GM21360 (cell line): ENCODE measurements at regions not wholly inside any gene's neighbourhood (a gene's known extent, or its start where the extent isn't known, plus 50 kb on each side); places are given as distances from the start of the nearest gene placed in this dataset.

ENCODE experiments used
- ATAC-seq: cut with Tn5 transposase; IDR thresholded peaks from one replicate; pipeline ENCODE4 v1.9.1; 2021; ENCODE audit warnings: mild to moderate bottlenecking, moderate library complexity; ENCODE audit not compliant: unreplicated experiment

DNA sequence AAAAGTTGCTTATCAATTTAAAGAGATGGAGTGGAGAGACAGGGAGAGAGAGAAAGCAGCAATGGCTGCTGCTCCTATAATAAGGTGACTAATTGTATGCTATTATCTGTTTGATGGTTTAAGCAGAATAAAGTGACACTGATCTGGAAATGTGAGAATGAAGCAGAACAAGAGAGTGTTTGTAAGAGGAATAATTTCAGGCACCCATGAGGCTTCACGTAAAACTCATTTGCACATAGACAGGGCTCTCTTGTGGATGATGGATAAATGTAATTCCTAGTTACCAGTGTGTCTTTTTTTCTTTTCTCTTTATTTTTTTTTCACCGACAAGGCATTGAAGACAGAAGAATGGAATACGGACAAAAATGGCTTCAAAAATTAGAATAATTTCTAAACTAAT is 228.8 kb upstream of the TYRP1 start:
- no peak for ATAC-seq

DNA sequence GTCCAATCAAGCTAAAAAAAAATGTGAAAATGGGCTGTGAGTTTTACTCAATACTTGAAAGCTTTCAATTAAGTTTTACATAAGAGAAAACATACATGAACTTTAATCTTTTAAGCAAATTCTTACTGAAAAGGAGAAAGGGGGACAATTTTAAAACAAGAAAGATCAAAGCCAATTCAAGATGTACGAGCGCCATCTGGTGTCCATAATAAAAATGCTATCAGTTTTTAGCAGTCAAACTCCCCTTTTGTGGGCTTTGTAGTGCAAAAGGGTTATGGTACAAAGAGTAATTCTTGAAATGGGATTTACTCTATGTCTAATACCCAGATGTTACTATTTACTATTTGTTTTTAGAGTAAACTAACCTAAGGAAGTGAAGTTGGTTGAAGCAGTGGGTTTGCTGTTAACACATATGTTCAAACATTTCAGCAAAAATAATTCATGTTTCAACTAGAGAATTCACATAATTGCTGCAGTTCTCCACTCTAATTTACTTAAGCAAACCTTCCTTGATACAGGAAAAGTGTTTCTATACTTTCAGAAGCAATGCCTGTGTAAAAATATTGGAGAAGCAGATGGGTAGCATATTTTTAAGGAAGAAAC is 228.2 kb upstream of the TYRP1 start:
- no peak for ATAC-seq

DNA sequence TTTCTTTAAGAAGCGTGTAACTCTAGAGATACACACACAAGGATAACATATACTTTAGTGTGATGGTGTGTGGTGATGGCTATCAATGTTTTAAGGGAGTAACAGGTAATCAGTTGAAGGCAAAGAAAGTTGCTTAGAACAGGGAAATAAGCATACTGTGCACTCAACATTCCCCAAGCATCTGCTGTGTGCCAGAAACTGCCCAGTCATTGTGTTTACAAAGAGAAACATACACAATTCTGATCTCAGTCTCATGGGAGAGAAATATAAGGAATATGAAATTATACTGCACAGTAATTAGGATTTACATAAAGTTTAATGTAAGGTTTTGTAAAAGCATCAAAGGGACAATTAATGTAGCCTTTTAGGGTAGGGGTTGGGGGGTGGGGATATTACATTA is 224.1 kb upstream of the TYRP1 start:
- no peak for ATAC-seq

DNA sequence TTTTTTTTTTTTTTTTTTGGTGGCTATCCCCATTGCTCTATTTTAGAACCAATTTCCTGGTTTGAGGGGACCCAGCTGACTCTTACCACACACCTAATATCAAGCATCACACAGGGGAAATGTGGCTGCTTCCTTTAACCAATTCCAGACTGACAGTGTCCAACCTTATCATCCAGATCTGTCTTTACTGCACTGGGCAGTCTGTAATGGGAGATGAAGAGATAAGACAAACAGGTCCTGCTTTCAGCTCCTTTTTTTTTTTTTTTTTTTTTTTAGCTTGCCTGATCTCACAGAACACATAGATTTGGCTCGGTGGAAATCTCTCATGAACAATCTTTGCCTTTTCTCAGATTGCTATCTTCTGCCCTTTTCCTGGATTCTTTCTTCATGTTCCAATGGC is 198.8 kb upstream of the TYRP1 start:
- ATAC-seq, result no peak

DNA sequence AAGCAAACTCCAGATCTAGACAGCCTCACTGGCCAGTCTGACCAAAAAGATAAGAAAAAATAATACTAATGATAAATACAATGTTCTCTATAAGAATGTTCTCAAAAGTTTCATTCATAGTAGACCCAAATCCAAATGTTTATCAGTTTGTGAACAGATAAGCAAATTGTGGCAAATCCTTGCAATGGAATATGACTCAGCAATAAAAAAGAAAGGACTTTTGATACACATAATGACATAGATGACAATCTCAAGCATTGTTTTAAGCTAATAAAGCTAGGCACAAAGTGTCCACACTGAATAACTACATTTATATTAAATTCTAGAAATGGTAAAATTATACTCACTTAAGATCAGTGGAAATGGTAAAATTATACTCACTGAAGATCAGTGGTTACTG is 195.4 kb upstream of the TYRP1 start:
- ATAC-seq, result no peak

DNA sequence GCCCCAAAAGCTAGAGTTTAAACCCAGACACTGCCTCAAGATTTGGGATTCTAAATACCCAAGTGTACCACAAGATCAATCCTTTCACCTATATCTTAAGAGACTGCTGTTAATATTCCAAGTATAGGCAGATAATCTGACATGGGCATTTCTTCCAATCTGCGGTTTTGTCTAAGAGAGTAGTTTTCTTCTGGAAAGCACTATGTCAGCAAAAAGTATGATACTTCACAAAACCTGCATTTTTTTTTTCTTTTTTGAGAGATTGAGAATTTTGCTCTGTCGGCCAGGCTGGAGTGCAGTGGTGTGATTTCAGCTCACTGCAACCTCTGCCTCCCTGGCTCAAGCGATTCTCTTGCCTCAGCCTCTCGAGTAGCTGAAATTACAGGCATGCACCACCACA is 190.7 kb upstream of the TYRP1 start:
- no peak for ATAC-seq

DNA sequence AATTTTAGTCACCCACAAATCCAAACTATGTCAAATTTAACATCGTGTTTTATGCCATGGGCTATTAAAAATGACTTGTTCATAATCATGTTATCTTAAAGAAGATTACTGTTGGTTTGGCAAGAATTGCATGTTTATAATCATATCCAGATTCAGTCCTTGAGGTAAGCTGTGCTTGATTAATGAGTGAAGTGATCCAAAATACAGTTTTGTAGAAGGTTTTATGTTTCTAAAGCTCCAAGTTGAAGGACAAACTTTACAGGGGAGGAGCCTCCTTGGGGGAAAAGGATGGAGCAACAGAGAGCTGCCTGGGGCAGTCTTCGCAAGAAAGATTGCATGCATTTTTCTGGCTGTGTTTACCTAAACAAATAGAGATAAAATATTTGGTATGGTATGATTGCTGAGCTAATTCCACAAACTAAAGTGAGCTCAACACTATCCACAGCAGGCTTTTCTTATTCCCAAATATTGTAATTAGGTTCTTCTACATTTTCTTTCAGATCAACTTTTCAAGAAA is 189.5 kb upstream of the TYRP1 start:
- ATAC-seq, result no peak

DNA sequence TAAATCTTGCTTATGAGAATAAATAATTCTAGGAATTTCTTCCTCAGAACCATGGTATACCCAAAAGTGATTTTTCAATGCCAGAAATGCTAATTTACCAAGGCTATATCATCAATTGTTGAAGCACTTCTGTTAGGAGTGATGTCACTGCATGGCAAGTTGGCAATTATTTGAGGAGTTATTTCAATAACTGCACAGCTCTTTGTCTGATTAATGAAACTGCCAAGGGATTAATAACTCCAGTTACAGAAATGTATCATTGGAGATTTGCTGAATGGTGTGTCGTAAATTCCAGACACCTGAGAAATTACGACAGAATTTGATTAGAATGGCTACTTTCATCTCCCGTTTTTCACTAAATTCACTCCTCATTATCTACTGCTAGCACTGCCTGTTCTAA is 182.6 kb upstream of the TYRP1 start:
- no peak for ATAC-seq

DNA sequence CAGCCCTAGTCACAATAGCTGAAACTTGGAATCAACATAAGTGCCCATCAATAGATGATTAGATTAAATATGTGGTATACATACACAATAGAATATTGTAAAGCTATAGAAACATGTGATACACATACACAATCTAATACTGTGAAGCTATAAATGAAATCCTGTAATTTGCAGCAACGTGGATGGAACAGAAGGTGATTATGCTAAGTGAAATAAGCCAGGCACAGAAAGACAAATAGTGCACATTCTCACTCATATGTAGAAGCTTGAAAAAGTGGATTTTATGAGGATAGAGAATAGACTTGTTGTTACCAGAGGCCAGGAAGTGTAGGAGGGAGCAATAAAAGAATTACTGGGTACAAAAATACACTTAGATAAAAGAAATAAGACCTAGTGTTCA is 181.5 kb upstream of the TYRP1 start:
- no peak for ATAC-seq

DNA sequence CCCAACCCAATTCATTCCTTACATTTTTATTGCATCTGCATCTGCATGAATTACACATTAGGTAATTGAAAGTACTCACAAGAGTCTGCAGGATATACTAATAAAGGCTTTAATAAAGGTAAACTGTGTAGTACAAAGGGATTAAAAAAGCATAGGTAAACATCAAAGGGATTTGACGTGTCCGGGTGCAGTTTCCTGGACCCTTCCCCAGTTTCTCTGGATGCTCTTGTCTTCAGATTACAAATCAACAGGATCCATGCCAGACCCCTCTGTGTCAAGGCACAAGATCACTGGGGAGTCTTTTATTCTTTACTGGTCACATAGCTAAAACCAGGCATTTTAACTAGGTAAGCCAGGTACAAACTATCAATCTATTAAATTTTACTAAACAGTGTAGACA is 177.2 kb upstream of the TYRP1 start:
- ATAC-seq, result no peak

DNA sequence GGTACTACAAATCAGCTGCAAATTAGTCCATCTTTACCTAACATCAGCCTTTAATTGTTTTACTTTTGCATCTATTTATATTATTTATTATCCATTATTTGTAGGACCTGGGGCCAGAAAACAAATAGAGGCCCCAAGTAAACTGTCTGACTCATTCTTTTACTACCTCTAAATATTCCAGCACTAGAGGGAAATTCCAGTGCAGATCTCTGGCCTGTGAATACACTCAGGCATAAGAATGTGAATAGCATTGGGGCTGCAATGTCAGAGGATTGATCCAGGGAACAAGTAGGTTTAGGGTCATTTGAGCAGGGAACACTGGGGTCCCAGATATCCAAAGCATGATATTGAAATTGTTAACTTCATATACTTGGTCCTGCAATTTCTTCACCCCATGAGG is 176.6 kb upstream of the TYRP1 start:
- ATAC-seq, result no peak

DNA sequence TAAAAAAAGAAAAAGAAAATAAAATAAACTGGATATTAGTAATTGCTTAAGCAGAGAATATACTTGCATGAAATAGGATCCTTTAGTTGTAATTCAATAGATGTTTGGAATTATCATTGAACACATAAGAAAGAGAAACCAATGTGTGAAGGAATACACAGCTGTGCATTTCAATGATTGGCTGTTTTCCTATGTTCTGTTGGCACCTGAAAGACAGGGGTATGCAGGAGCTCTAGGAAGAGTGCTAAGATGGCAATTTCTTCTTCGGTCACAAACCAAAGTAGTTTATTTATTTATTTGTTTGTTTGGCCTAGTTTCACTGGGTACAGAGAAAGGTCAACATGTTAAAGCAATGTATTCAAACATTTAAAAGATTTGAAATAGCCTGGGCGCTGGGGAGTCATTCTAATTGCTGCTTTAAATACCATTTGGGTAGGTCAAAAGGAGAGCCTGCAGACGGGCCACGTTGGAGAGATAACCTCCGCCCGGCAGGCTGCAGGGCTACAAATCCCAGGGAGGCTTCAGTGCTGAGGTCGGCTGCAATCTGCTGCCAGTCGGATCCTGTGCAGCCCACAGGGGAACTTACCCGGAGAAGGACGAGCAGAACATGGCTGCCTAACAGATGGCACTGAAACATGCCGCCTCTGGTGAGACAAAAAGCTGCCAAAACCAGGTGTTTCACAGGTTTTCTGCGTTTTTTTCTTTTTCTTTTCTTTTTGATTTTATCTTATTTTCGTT is 154.2 kb upstream of the TYRP1 start:
- no peak for ATAC-seq

DNA sequence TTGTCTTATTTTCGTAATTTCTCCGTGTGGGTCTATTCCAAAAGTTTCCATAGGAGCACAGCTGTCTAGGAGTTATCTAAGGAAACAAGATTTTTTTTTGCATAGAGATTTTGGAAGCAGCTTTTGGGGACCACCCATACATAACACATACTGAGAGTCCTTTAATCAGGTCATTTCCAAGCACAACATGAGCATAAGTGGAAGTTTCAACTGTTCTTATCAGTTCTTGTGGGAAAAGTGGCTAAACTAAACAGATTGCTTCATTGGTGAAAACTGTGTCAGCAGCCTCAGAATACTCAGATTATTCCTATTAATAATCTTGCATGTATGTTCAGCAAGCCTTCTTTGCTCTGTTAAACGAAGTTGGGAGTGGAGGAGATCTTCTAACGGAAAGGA is 153.6 kb upstream of the TYRP1 start:
- no peak for ATAC-seq

DNA sequence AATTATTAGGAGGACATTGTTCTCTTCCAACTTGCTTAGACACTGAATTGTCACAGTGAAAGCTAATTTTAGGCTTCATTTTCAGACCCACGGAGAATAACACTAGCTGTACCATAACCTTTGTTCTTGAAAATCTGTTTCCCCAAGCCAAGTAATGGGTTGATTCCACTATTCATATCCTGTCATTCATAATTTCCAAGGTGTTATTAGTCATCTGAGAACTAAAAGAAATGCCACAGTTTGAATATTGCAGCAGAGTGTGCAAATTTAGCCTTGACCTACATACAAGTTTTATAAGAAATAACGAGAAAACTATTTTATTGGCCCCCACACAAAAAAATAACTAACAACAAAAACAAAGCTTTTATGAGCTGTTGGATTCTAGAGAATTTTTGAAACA is 148.5 kb upstream of the TYRP1 start:
- no peak for ATAC-seq

DNA sequence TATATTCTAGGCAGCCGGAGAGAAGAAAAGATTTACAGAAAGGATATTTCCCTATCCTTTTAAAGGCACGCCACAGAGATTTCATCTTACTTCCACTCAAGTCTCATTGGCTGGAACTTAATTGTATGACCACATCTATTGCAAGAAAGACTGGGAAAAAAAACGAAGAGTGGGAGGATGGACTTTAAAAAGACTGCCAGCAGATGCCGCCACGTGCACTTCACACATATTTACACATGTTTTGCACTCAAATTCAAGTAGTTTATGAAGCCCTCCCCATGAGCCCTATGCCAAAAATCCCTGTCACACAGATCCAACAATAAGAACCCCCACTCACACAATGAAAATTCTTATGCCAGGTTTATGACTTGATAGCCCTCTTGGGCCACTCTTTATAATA is 138.5 kb upstream of the TYRP1 start:
- ATAC-seq, result no peak

DNA sequence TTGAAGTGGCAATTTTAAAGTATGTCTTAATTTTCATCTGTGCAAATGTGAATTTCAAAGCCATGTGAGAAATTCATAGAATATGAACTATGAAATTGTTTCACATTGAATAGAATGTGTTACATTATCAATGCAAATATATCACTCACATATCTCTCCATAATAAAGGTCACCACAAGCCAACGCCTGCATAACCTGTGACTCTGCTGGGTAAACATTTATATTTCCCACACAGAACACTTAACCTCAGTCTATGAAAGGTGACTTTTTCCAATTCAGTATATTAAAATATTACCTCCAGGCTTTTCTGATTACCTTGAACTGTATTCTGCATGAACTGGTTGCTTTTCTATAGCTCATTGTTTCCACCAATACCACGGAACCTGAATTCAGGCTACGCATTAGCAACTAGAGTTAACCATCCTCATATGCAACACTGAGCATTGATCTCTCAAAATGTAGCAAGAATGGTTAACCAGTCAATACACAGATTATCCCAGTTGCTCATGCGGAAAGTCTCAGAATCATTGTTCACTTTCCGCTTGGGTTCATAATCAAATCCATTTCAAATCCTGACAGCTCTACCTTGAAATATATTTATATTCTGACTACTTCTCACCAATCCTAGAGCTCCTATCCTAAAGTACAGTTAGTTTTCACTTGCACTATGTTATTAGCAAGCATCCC is 126.6 kb upstream of the TYRP1 start:
- ATAC-seq, result no peak

DNA sequence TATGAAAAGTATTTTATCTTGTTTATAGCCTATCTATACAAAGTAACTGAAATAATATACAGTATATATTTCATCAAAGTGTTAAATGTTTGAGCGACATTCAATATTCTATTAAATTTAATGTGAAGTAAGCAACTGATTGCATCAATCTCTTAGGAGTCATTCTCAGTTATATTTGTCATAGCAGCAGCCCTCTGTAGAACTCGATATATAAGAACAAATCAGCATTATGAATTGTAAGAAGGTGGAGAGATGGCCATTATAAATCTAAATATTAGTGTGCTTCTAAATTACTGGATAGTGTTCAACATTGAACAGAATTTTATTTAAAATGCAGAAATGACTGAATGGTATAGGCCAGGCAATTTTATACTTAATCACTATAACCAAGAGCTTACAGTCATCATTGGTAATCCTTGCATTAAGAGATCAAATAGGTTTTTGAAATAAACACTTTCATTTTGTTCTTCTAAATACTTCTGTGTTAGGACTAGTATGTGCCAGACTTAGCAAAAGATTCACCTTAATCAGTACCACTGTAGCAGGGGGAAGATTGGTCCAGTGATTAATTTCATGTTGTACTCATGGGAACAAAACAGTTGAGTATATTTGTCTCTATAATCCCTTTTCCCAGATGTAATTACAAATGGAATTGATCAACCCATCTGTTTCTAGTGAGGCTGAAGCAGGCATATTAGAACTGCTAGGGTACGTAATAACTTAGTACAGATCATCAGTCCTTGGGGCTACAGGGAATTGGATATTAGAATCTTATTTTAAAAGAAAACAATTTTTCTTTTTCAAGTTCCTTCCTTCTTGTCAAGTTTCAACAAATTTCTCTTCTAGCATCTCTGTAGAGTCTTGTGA is 108.3 kb upstream of the TYRP1 start:
- no peak for ATAC-seq

DNA sequence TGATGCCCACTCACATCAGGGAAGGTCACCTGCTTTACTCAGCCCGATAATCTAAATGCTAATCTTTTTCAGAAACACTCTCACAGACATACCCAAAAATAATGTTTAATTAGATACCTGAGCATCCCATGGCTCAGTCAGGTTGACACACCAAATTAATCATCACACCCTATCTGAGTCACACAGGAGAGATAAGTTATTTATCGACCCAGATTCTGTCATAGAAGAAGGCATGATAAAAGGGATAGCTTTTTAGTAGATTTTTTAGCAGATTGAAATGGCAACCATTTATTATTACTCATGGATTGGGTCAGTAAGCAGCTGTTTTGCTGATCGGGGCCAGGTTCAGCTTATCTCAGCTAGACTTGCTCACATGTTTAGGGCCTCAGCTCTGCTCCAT is 97.8 kb upstream of the TYRP1 start:
- ATAC-seq, result no peak

DNA sequence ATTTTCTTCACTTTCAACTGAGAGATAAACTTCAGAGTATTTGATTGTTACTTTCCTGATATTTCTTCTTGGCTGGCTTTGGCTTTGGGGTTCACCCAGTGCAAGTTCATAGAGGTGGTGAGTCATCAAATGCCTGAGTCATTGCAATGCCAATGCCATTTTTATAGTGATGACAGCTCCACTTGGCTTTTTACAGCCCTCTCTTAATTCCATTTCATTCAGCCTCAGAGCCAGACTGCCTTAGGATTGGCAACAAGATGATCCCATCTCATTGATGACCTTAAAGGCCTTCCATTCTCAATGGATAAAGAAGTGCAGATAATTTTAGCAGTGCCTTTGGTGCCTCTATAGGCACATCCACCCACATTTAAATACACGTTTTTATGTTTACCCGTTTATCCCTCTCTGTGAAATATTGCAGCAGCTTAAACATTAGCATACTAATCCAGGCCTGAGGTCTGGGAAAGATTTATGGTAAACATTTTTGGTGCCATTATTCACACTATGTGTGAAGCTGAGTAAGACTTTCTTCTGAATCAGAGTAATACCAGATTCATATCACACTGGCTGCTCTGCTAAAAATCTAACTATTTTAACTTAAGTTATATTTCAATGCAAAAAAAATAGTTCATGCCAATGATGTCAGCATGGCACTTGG is 88.9 kb upstream of the TYRP1 start:
- ATAC-seq, result no peak

DNA sequence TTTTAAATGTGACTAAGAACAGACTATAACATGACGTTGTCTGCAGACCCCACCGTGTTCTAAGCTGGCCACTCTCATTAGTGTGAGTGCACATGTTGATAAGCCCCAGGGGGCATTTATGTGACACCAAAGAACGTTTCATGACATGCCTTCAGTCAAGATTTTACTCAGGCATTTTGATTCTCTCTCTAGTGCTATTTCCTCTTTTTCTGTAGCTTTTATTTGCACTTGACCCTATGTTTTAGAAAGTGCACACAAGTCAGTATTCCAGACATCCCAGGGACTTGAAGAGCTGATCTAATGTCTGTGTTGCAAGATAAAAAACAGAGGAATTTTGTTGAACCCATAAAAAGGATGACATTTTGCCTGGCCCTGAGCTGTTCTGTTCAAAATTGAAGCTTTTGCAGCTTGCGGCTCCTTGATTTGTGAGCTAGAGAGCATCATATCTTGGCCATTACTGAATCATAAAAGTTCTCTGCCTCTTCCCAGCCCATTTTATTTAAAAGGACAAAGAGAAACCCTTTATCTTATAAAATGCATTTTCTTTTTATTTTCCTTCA is 80.9 kb upstream of the TYRP1 start:
- no peak for ATAC-seq
